Stimulated activated CD4-positive, alpha-beta T cell treated with anti-CD3 and anti-CD28 coated beads, TNF-alpha, amount 100 ng/mL, for 24 hours (primary cell): ENCODE measurements at regions not wholly inside any gene's neighbourhood (a gene's known extent, or its start where the extent isn't known, plus 50 kb on each side); places are given as distances from the start of the nearest gene placed in this dataset.
"Not testable (repeated sequence)": the region's sequence is repeated elsewhere in the genome, so short reads cannot be mapped to it uniquely, and the experiment has no call there.

ENCODE experiments used
- DNase-seq, 3 experiments: peaks; one replicate each; pipeline ENCODE4 v3.0.0-alpha.2; 2020; ENCODE audit warnings: low read depth in 3 of 3

GRCh38 chr12:107372229-107372658 lies 278.9 kb upstream of the CRY1 start:
- DNase-seq: peak in 1 of 3 experiments; percentile 19

DNA sequence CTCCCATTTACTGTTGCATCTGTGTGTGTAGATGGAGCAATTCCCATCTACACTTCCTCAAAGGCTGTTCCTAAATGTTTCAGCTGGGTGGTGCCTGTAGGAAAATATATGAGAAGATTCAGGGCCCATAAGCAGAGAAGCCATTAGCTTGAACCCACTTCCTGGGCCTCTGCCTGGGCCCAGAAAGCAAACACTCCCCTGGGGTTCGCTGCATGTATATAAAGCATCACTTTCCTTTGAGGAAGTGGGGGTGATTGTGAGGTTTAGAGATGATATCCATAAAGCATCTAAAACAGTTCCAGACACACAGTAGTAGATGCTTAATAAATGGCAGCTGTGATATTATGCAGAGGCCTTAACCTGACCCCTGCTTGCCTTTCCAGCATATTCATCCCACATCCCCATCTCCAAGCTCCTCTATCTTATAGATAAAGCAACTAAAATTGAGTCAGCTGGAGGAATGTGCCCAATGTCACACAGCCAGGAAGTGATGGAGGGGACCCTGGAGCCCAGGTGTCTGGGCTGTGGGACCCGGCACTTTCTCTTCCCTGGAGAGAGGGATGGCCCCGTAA lies 280.0 kb upstream of the CRY1 start:
- DNase-seq: no peak

DNA sequence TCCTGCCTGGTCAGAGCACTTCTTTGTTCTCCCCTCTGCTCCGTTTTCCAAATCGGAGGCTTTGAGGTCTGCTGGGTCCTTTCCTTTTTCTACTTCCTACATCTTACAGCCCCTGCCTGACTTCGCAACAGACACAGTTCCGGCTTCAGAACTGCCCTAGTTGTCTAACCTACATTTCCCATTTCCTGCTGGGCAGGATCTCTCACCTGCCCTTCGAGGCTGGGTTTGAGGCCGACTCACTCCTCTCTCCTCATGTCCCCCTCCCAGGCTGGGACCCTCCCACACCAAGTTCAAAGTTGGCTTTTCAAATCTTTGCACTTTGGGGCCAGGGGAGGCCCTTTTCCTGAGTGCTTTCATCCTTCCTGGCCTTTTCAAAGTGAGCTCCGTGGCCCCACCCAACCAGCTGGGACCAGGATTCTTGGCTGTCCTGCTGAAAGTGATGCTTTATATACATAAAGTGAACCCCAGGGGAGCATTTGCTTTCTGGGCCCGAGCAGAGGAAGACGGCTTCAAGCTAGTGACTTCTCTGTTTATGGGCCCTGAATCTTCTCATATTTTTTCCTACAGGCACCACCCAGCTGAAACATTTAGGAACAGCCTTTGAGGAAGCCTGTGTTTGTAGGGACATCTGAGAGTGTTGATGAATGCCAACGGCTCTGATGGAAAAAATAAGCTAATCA lies 281.0 kb upstream of the CRY1 start:
- no peak for DNase-seq

GRCh38 chr12:107375231-107375630 lies 281.9 kb upstream of the CRY1 start:
- DNase-seq: no peak

GRCh38 chr12:107377596-107378385 lies 284.4 kb upstream of the CRY1 start:
- no peak for DNase-seq

- DNase-seq: no peak
These were observed 285.3 kb upstream of the CRY1 start for GRCh38 chr12:107378609-107379008.

DNA sequence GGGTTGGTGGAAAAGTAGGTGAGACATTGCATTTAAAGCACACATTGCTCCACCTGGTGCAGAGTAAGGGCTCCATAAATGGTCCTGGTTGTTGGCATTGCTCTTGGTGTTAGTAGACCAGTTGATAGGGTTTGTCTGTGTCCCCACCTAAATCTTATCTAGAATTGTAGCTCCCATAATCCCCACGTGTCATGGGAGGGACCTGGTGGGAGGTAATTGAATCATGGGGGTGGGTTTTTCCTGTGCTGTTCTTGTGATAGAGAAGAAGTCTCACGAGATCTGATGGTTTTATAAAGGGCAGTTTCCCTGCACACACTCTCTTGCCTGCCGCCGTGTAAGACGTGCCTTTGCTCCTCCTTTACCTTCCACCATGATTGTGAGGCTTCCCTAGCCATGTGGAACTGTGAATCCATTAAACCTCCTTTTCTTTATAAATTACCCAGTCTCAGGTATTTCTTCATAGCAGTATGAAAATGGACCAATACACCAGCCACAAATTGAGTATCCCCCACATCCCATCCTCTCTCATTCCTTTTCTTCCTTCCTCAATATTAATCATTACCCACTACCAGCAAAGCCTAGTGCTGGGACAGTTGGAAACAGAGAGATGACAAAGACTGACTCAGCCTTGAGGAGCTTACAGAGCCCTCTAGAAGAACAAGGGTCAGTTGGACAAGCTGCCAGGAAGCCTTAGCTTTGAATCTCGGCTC lies 285.9 kb upstream of the CRY1 start:
- not testable (repeated sequence) for DNase-seq

- DNase-seq: no peak
These were observed 286.7 kb upstream of the CRY1 start for GRCh38 chr12:107379852-107380567.

DNA sequence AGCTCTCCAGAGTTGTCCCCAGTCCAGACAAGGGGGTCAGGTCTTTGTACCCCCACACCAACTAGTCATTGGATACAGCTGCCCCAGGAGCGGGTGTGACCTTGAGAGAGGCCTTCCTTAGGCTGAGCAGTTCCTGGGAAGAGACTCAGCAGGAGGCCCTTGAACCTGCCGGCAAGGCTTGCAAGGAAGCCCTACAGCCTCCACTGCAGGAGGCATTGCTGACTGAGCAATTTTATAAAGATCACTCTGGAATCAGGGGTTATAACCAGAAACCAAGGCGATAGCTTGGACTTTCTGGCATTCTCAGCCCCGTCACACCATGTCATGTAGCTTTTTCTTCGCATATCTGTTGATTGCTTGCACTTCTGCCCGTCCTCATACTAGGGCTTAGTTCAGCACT lies 291.3 kb upstream of the CRY1 start:
- DNase-seq: no peak

- no peak for DNase-seq
These were observed 292.2 kb upstream of the CRY1 start for GRCh38 chr12:107385509-107385908.

DNA sequence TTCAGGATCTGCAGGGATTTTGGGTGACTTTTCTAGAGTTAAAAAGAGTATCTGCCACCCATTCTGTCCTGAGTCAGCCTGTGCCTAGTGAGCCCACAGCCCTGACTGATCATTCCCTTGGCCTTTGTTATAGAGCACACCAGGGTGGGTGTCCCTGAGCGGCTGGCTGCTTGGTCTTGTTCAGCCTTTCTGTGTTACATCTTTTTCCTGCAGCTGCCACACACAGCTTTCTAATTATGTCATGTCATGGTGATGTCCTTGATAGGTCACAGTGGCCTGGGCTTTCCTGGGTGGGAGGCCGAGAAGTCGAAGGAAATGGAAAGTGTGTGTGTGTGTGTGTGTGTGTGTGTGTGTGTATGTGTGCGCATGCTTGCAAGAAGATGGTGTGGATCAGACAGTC lies 293.2 kb upstream of the CRY1 start:
- no peak for DNase-seq

DNA sequence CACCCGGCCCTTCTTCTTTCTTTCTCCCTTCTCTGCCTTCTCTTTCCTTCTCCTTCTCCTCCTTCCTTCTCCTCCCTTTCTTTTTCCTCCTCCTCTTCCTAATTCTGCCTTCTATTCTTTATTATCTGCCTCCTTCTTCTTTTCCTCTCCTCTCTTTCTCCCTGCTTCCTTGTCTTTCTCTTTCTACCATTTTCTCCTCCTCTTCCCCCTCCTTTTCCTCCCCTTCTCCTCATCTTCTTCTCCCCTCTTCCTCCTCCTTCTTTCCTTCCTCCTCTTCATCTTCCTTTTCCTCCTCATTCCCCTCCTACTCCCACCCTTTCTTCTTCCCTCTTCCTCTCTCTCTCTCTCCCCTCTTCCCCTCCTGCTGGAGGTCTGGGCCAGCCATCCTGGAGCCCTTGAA lies 294.9 kb upstream of the CRY1 start:
- DNase-seq: no peak

DNA sequence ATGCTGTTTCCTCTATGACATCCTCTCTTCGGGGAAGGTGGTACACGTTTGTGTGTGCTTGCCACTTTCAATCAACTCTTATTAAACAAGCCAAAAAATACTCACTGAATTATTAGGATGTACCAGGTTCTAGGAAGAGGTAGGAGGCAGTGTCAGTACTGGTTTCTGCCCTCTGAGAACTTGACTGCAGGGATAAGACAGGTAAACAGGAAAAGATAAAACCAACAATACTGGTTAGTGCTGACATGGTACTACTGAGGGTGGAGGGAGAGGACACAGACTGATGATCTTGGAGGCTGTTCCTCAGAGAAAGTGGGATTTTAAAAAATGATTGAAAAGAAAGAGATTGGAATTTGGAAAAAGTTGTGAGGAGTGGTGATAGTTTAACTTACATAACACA lies 295.2 kb upstream of the PWP1 start:
- DNase-seq: no peak

DNA sequence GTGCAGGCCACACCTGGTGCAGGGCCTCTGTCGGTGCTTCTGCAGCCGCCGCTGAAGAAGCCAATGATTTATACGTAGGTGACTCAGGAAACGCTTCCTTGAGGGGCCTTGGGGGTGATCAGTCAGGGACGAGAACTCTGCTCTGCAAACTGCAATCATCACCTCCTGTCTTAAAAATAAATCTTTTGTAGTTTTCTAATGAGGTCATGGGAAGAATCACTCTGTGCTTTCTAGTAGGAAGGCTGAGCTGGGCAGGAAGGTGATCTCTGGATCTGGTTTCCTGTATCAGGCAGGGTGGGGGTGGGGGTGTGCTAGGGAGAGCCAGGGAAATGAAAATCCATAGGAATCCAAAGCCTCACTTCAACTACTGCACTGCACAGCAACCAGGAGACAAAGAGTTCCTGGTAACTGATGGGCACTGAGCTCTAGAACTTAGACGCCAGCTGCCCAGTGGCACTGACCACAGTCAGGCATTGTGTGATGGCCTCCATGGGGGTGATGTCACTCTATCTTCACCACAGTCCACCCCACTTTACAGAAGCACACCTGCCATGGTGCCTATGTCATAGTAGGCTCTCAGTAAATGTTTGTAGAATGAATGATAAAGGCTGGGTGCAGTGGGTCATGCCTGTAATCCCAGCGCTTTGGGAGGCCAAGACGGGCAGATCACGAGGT lies 292.4 kb upstream of the PWP1 start:
- DNase-seq: no peak

DNA sequence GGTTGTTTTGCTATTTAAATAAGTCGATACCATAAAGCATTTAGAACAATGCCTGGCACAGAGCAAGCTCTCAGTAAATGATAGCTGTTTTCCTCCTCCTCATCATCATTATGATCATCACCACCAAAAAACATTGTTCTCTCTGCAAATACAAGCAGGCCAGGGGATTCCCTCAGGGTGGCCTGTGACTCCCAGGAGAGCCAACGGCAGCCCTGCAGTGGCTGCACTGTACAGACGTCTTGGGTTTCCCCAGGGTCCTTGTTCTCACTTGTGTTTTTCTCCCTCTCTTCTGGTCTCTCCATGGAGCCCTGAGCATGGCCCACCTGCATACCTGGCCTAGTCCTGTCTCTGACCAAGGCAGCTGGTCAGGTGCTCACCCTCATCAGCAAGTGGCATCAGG lies 290.9 kb upstream of the PWP1 start:
- DNase-seq: no peak

GRCh38 chr12:107395817-107396216 lies 289.8 kb upstream of the PWP1 start:
- DNase-seq: no peak

GRCh38 chr12:107396991-107397390 lies 288.6 kb upstream of the PWP1 start:
- DNase-seq: no peak

DNA sequence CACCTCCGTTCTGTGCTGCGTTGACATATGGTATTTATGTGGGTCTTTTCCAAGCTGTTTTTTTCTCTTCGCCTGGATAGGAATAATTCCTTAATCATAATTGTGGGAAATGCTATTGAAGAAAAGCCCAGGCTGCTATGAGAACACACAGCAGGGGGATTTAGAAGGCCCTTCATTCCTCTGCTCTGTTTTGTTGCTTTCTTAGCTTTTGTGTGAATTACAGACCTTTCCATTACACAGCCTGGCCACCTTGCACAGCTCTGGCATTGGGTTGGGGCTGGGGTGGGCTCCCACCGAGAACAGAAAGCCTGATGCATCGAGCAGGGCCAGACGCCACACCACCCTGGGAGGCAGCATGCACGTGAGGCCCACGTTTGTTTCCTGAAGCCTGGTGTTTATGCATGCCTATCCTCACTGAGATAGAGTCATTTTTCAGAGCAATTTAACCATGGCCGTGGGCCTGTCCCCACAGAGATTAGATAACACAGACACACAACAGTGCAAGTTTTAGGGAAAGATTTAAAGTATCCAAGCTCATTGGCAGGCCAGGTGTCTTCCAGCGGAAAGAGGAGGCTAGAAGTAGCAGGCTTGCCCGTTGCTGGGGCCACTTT lies 287.6 kb upstream of the PWP1 start:
- no peak for DNase-seq

- DNase-seq: no peak
These were observed 286.6 kb upstream of the PWP1 start for GRCh38 chr12:107399046-107399445.

DNA sequence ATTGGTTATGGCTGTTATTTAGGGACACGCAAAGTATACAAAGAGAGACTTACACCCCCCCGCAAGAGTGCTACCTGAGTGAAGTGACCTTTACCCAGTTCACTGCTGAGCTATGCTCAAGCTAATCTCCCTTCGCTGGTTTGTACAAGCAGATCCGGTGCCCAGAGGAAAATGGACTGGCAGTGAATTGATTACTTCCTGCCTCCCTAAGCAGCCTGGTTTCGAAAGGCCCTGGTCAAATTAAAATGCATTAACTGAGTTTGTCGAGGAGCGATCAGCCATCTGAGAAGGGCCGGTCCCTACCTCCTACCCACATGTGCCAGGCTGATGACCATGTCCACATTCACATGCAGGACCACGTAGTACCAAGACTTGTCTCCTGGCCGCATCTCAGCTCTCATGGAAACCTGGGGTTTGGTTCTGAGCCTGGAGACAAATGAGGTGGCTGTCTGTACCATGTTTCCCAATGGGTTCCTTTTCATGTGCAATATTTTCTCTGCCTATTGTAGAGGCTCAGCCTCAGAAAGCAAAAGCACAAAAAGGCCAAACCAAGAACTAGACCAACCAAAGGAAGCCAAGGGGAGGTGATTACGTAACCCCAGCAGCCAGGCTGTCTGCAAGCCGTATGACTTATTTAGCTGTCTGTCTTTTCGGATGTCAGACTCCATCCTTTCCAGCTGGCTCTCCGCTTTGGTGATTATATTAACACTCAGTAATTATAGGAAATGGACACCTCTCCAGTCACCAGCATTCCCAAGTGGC lies 284.7 kb upstream of the PWP1 start:
- no peak for DNase-seq
